H9 (cell line): ENCODE measurements at regions not wholly inside any gene's neighbourhood (a gene's known extent, or its start where the extent isn't known, plus 50 kb on each side); places are given as distances from the start of the nearest gene placed in this dataset.

Experiments
- DNase-seq: peaks from one replicate; pipeline ENCODE4 v3.0.0-alpha.2; 2017
- H2AFZ ChIP-seq: one replicate; pipeline ENCODE4 v1.6.1; 2013; ENCODE audit warnings: mild to moderate bottlenecking, low read length, control low read depth, moderate library complexity
- H2AK5ac ChIP-seq: 2 replicates; pipeline ENCODE4 v1.6.1; 2013; ENCODE audit warnings: low read length, control low read depth, mixed read lengths; ENCODE audit not compliant: insufficient read length
- H2BK120ac ChIP-seq: one replicate; pipeline ENCODE4 v1.6.1; 2013; ENCODE audit warnings: low read depth, mild to moderate bottlenecking, low read length, control low read depth, inconsistent platforms; ENCODE audit not compliant: poor library complexity, severe bottlenecking
- H2BK12ac ChIP-seq: 2 replicates; pipeline ENCODE4 v1.6.1; 2013; ENCODE audit warnings: low read length, control low read depth, mixed read lengths, low read depth; ENCODE audit not compliant: insufficient read length
- H2BK15ac ChIP-seq: 2 replicates; pipeline ENCODE4 v1.6.1; 2013; ENCODE audit warnings: low read depth, low read length, control low read depth
- H2BK20ac ChIP-seq: one replicate; pipeline ENCODE4 v1.6.1; 2013; ENCODE audit warnings: low read depth, mild to moderate bottlenecking, low read length, control low read depth, inconsistent platforms; ENCODE audit not compliant: poor library complexity, severe bottlenecking
- H2BK5ac ChIP-seq: 2 replicates; pipeline ENCODE4 v1.6.1; 2013; ENCODE audit warnings: low read length, control low read depth, mixed read lengths; ENCODE audit not compliant: insufficient read length
- H3K14ac ChIP-seq: 2 replicates; pipeline ENCODE4 v1.6.1; 2013; ENCODE audit warnings: low read length, control low read depth; ENCODE audit not compliant: insufficient read depth
- H3K18ac ChIP-seq: 2 replicates; pipeline ENCODE4 v1.6.1; 2013; ENCODE audit warnings: low read depth, mild to moderate bottlenecking, mixed read lengths, low read length, control low read depth; ENCODE audit not compliant: insufficient read length
- H3K23ac ChIP-seq: 2 replicates; pipeline ENCODE4 v1.6.1; 2013; ENCODE audit warnings: low read length, control low read depth, mixed read lengths, low read depth; ENCODE audit not compliant: insufficient read length
- H3K23me2 ChIP-seq: 2 replicates; pipeline ENCODE4 v1.6.1; 2013; ENCODE audit warnings: low read depth, mild to moderate bottlenecking, mixed read lengths, low read length, control low read depth; ENCODE audit not compliant: insufficient read length, poor library complexity, severe bottlenecking
- H3K27ac ChIP-seq: 2 replicates; pipeline ENCODE4 v1.5.1; 2013; ENCODE audit warnings: low read length, control low read depth, mixed read lengths, low read depth; ENCODE audit not compliant: insufficient read length
- H3K27me3 ChIP-seq: 2 replicates; pipeline ENCODE4 v1.6.1; 2013; ENCODE audit warnings: low read length, control low read depth, inconsistent platforms; ENCODE audit not compliant: insufficient read depth
- H3K4ac ChIP-seq: 2 replicates; pipeline ENCODE4 v1.6.1; 2013; ENCODE audit warnings: low read depth, mild to moderate bottlenecking, control low read depth, inconsistent platforms, low read length, moderate library complexity
- H3K4me1 ChIP-seq: 2 replicates; pipeline ENCODE4 v1.6.1; 2013; ENCODE audit warnings: low read length, control low read depth, inconsistent platforms; ENCODE audit not compliant: insufficient read depth
- H3K4me2 ChIP-seq: 2 replicates; pipeline ENCODE4 v1.6.1; 2013; ENCODE audit warnings: low read length, control low read depth, mixed read lengths; ENCODE audit not compliant: insufficient read length, insufficient read depth
- H3K56ac ChIP-seq: 2 replicates; pipeline ENCODE4 v1.6.1; 2013; ENCODE audit warnings: low read depth, mild to moderate bottlenecking, mixed read lengths, low read length, control low read depth; ENCODE audit not compliant: insufficient read length
- H3K79me1 ChIP-seq: 2 replicates; pipeline ENCODE4 v1.6.1; 2013; ENCODE audit warnings: low read depth, mild to moderate bottlenecking, moderate library complexity, low read length, control low read depth, inconsistent platforms; ENCODE audit not compliant: insufficient read depth, poor library complexity, severe bottlenecking
- H3K79me2 ChIP-seq: 2 replicates; pipeline ENCODE4 v1.6.1; 2013; ENCODE audit warnings: low read length, control low read depth, inconsistent platforms; ENCODE audit not compliant: insufficient read depth
- H3K9ac ChIP-seq: 2 replicates; pipeline ENCODE4 v1.6.1; 2013; ENCODE audit warnings: low read length, control low read depth, mixed read lengths; ENCODE audit not compliant: insufficient read length; ENCODE audit errors: extremely low read depth
- H3K9me3 ChIP-seq: one replicate; pipeline ENCODE4 v1.6.1; 2013; ENCODE audit warnings: low read depth, low read length, inconsistent platforms; ENCODE audit not compliant: control insufficient read depth
- H3T11ph ChIP-seq: one replicate; pipeline ENCODE4 v1.6.1; 2013; ENCODE audit warnings: mild to moderate bottlenecking, low read length, control low read depth, inconsistent platforms
- H4K20me1 ChIP-seq: one replicate; pipeline ENCODE4 v1.6.1; 2013; ENCODE audit not compliant: control insufficient read depth, insufficient read length, insufficient read depth
- H4K5ac ChIP-seq: 2 replicates; pipeline ENCODE4 v1.6.1; 2013; ENCODE audit warnings: low read depth, mild to moderate bottlenecking, mixed read lengths, low read length, control low read depth; ENCODE audit not compliant: insufficient read length
- H4K8ac ChIP-seq: replicated peaks from 2 replicates; pipeline ENCODE4 v1.6.1; 2013; ENCODE audit warnings: low read length, control low read depth, mixed read lengths, low read depth; ENCODE audit not compliant: insufficient read length
- H4K91ac ChIP-seq: 2 replicates; pipeline ENCODE4 v1.6.1; 2013; ENCODE audit warnings: low read depth, mild to moderate bottlenecking, moderate library complexity, mixed read lengths, low read length, control low read depth; ENCODE audit not compliant: insufficient read length
- H3K27ac Mint-ChIP-seq, 3 experiments: 2 replicates in 2 of 3; 3 replicates in 1 of 3; pipeline ENCODE4 v1.8.0; 2020 to 2021; ENCODE audit warnings: mixed read lengths in 3 of 3, mild to moderate bottlenecking in 1 of 3, moderate library complexity in 1 of 3
- H3K27me3 Mint-ChIP-seq: 2 replicates; pipeline ENCODE4 v1.8.0; 2021; ENCODE audit warnings: low read depth, mild to moderate bottlenecking, moderate library complexity, mixed read lengths
- H3K36me3 Mint-ChIP-seq, 3 experiments: 2 replicates in 2 of 3; 3 replicates in 1 of 3; pipeline ENCODE4 v1.8.0; 2020 to 2021; ENCODE audit warnings: low read depth in 3 of 3, mixed read lengths in 3 of 3; ENCODE audit not compliant: insufficient read depth in 1 of 3
- H3K4me1 Mint-ChIP-seq, 2 experiments: 2 replicates each; pipeline ENCODE4 v1.8.0; 2020; ENCODE audit warnings: mixed read lengths in 2 of 2
- H3K4me3 Mint-ChIP-seq, 2 experiments: 2 replicates in 1 of 2; 3 replicates in 1 of 2; pipeline ENCODE4 v1.8.0; 2020 to 2021; ENCODE audit warnings: mild to moderate bottlenecking in 2 of 2, mixed read lengths in 2 of 2, moderate library complexity in 1 of 2
- H3K9me3 Mint-ChIP-seq, 2 experiments: 2 replicates in 1 of 2; 3 replicates in 1 of 2; pipeline ENCODE4 v1.8.0; 2020; ENCODE audit warnings: mild to moderate bottlenecking in 2 of 2, mixed read lengths in 2 of 2, moderate library complexity in 1 of 2
- WGBS: extraction: QIAGEN DNeasy Blood & Tissue Kit; methylation state at CpG from one replicate; pipeline ENCODE4 v1.1.7; 2013; ENCODE audit warnings: missing lambda C conversion rate, low lambda C conversion rate, mixed read lengths; ENCODE audit not compliant: insufficient read length; ENCODE audit errors: extremely low coverage; 5-methylcytosine and 5-hydroxymethylcytosine counted together
- TF ChIP-seq, protein P1 (sequence below): fragments of 200-600 bp; sonication (generic); conservative IDR thresholded peaks from 3 replicates; pipeline ENCODE4 v1.8.0; 2021; ENCODE audit warnings: antibody characterized with exemption, mild to moderate bottlenecking

DNA sequence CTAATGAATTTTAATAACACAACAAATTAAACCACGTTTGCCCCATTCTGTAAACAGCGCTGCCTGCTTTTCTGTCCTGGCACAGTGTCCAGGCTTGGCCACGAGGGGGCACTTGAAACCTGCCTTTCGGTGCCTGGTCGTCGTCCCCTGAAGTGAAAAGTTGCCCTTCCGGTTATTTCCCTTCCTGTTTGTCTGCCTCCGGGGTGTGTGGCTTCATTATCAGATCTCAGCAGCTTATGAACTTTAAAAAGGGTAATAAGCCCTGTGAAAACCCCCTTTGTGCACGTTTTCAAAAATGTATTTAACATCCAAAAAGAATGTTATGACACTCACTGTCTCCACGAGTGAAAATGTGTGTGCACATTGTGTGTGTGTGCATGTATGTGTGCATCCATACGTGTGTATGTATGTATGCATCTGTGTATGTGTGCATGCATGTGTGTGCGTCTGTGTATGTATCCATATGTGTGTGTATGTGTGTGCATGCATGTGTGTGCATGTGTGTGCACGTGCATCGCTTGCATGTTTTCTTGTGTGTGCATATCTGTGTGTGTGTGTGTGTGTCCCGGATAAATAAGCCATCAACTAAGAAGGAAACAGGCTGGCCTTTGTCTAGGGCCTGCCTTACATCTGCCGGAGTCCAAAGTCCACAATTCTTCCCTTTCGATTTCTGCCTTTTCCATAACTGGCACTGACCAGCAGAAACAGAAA is 358.4 kb downstream of the THBS2 start:
- Histone ChIP-seq H2AK5ac (no peak overlapping the region), H4K20me1 (no peaks in the 10 kb centered on the region), H4K91ac (no peak overlapping the region), H3K4me2 (no peak overlapping the region), H3K23me2 (no peaks in the 10 kb centered on the region), H2BK20ac (no peak overlapping the region), H2BK5ac (no peak overlapping the region), H2BK15ac (no peak overlapping the region), H4K8ac (peak overlapping the region; percentile 29), H3K9me3 (no peaks in the 10 kb centered on the region), H3K18ac (no peak overlapping the region), H3K56ac (no peak overlapping the region), H3K27ac (no peak overlapping the region), H4K5ac (no peak overlapping the region), H3K14ac (no peak overlapping the region), H3K23ac (no peak overlapping the region), H3K79me1 (no peaks in the 10 kb centered on the region), H3K9ac (no peak overlapping the region), H3K4me1 (peaks cover 2% of the 10 kb centered on the region; the same call in 1 of the 2 replicates), H2BK120ac (no peak overlapping the region), H2BK12ac (no peak overlapping the region), H2AFZ (no peak overlapping the region), H3K4ac (no peak overlapping the region), H3T11ph (no peak overlapping the region), H3K27me3 (no peaks in the 10 kb centered on the region), H3K79me2 (no peaks in the 10 kb centered on the region)
- no peak overlapping the region for H3K27ac Mint-ChIP-seq
- peaks cover 0 to 5% of the 10 kb centered on the region in 2 experiments; a peak in 2 of 5 replicates for H3K9me3 Mint-ChIP-seq
- peaks cover 6 to 9% of the 10 kb centered on the region in 2 experiments; a peak in 3 of 4 replicates for H3K4me1 Mint-ChIP-seq
- H3K36me3 Mint-ChIP-seq, result peaks cover 0 to 3% (median 0%) of the 10 kb centered on the region in 3 experiments; a peak in 2 of 7 replicates
- no CpG with 5 or more reads among the region's 17 CpGs for WGBS
- no peaks in the 10 kb centered on the region; the same call in none of the 2 replicates for H3K27me3 Mint-ChIP-seq
- H3K4me3 Mint-ChIP-seq, result no peak overlapping the region
- peak; percentile 74 for DNase-seq
- TF ChIP-seq, protein P1, sequence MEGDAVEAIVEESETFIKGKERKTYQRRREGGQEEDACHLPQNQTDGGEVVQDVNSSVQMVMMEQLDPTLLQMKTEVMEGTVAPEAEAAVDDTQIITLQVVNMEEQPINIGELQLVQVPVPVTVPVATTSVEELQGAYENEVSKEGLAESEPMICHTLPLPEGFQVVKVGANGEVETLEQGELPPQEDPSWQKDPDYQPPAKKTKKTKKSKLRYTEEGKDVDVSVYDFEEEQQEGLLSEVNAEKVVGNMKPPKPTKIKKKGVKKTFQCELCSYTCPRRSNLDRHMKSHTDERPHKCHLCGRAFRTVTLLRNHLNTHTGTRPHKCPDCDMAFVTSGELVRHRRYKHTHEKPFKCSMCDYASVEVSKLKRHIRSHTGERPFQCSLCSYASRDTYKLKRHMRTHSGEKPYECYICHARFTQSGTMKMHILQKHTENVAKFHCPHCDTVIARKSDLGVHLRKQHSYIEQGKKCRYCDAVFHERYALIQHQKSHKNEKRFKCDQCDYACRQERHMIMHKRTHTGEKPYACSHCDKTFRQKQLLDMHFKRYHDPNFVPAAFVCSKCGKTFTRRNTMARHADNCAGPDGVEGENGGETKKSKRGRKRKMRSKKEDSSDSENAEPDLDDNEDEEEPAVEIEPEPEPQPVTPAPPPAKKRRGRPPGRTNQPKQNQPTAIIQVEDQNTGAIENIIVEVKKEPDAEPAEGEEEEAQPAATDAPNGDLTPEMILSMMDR, result peak; percentile 95
